ENCODE measurements at regions not wholly inside any gene's neighbourhood (a gene's known extent, or its start where the extent isn't known, plus 50 kb on each side); places are given as distances from the start of the nearest gene placed in this dataset.

DNA sequence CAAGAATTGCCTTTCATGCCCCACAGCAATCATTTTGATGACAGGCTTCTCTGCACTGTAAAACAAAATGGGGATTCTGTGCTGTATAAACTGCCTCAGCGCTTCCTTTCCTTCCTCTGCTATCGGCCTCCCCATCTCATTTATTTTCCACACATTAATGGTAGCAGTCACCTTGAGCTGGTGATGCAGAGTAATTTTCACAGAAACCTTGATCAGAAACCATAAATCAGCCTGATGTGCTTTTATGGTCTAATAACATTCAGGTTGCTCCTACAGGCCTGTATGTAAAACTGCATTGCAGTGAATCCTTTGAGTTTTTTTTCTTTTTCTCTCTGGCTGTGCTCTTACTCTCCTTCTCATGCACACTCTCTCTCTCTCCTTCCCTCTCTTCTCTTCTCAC is 578.4 kb upstream of the STXBP6 start:
- CTCF ChIA-PET = no interaction called here
- H3K9me3 ChIP-seq (replicated peaks; ENCODE audit: control insufficient read depth, insufficient read depth, low read length) = peaks cover 6% of the 10 kb centered on the region
- no peaks in the 10 kb centered on the region for H3K4me1 ChIP-seq (ENCODE audit: control insufficient read depth, extremely low read depth, insufficient read depth, low read length)
- DNase-seq (ENCODE audit: low read depth, low spot score) = no peak
- intact Hi-C loops (cut with micrococcal nuclease) = no loop called here
- no peaks in the 10 kb centered on the region for H3K27me3 ChIP-seq (ENCODE audit: control insufficient read depth in 2 of 2, insufficient read depth in 2 of 2, low read length in 2 of 2)
- H3K4me2 ChIP-seq (ENCODE audit: insufficient read depth, low read length) = no peak overlapping the region
- dilution Hi-C loops (cut with MboI; ENCODE audit: extremely low pct_ligation_motif_present, low sequenced_read_pairs) = no loop called here
- no peaks in the 10 kb centered on the region for H3K9me1 ChIP-seq (replicated peaks; ENCODE audit: control insufficient read depth, extremely low read depth, insufficient read depth, low read length)
- POLR2A ChIA-PET = no interaction called here
- no peak overlapping the region for H2AFZ ChIP-seq (ENCODE audit: low read depth, low read length)
- no peaks in the 10 kb centered on the region for H4K20me1 ChIP-seq (replicated peaks; ENCODE audit: control insufficient read depth, extremely low read depth, insufficient read depth, low read length)
- no peak overlapping the region for H3K4me3 ChIP-seq (replicated peaks in 1 of 3; ENCODE audit: insufficient read depth in 1 of 3, low read depth in 1 of 3, low read length in 3 of 3)
- no peak overlapping the region for H3K9ac ChIP-seq (replicated peaks; ENCODE audit: extremely low read depth, insufficient read depth, low read length)
- no peaks in the 10 kb centered on the region for H3K36me3 ChIP-seq (ENCODE audit: control insufficient read depth in 2 of 2, extremely low read depth in 1 of 2, insufficient read depth in 2 of 2, low read length in 2 of 2)
- no peaks in the 10 kb centered on the region for H3K79me2 ChIP-seq (ENCODE audit: control insufficient read depth, insufficient read depth, low read length)
- no TSS peak for BruUV-seq (replicated peaks)
- TF ChIP-seq POLR2A (IDR thresholded peaks at IDR 0.05; ENCODE audit: low read depth, low read length) (no peak), JUN (IDR thresholded peaks at IDR 0.05; ENCODE audit: borderline replicate concordance, insufficient read depth, insufficient read length, low read depth) (no peak)
- no peak overlapping the region for H3K27ac ChIP-seq (ENCODE audit: insufficient read depth, low read depth, low read length)
- no peak for FAIRE-seq

DNA sequence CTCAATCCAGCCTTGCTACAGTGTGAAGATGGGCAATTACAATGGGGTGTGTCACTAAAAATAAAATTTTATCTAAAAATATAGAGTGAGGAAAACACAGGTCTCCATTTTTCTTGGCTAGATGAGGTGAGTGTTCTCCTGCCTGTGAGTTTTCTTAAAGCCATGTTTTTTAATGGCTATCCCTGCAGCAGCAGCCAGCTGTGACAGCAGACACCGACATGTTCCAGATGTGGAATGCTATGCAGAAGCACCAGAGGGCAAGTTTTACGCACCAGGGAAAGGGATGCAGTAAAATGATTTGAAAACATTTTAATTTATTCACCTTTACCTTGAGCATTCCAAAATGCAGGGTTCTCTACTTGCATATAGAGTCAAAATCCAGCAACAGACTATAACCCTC is 577.0 kb upstream of the STXBP6 start:
- dilution Hi-C loops (cut with MboI; ENCODE audit: extremely low pct_ligation_motif_present, low sequenced_read_pairs) = no loop called here
- Histone ChIP-seq H3K9me3 (replicated peaks; ENCODE audit: control insufficient read depth, insufficient read depth, low read length) (peaks cover 4% of the 10 kb centered on the region), H3K27me3 (ENCODE audit: control insufficient read depth in 2 of 2, insufficient read depth in 2 of 2, low read length in 2 of 2) (no peaks in the 10 kb centered on the region), H2AFZ (ENCODE audit: low read depth, low read length) (no peak overlapping the region), H3K4me3 (replicated peaks in 1 of 3; ENCODE audit: insufficient read depth in 1 of 3, low read depth in 1 of 3, low read length in 3 of 3) (no peak overlapping the region), H3K4me1 (ENCODE audit: control insufficient read depth, extremely low read depth, insufficient read depth, low read length) (no peaks in the 10 kb centered on the region), H3K9ac (replicated peaks; ENCODE audit: extremely low read depth, insufficient read depth, low read length) (no peak overlapping the region), H3K27ac (ENCODE audit: insufficient read depth, low read depth, low read length) (no peak overlapping the region), H3K79me2 (ENCODE audit: control insufficient read depth, insufficient read depth, low read length) (no peaks in the 10 kb centered on the region), H3K9me1 (replicated peaks; ENCODE audit: control insufficient read depth, extremely low read depth, insufficient read depth, low read length) (no peaks in the 10 kb centered on the region), H3K4me2 (ENCODE audit: insufficient read depth, low read length) (no peak overlapping the region), H3K36me3 (ENCODE audit: control insufficient read depth in 2 of 2, extremely low read depth in 1 of 2, insufficient read depth in 2 of 2, low read length in 2 of 2) (no peaks in the 10 kb centered on the region), H4K20me1 (replicated peaks; ENCODE audit: control insufficient read depth, extremely low read depth, insufficient read depth, low read length) (no peaks in the 10 kb centered on the region)
- CTCF ChIA-PET = no interaction called here
- FAIRE-seq (no peak), DNase-seq (ENCODE audit: low read depth, low spot score) (no peak)
- TF ChIP-seq MYC (IDR thresholded peaks at IDR 0.05; ENCODE audit: low read depth, low read length) (no peak), POLR2AphosphoS5 (IDR thresholded peaks at IDR 0.05; ENCODE audit: insufficient read depth, low read depth, low read length) (no peak), POLR2A (IDR thresholded peaks at IDR 0.05; ENCODE audit: low read depth, low read length) (no peak), FOS (IDR thresholded peaks at IDR 0.05; ENCODE audit: borderline replicate concordance, insufficient read depth, low read length) (no peak), EZH2 (IDR thresholded peaks at IDR 0.05; ENCODE audit: borderline replicate concordance, low read depth, low read length, severe bottlenecking) (no peak)
- TF ChIP-seq, protein P1, sequence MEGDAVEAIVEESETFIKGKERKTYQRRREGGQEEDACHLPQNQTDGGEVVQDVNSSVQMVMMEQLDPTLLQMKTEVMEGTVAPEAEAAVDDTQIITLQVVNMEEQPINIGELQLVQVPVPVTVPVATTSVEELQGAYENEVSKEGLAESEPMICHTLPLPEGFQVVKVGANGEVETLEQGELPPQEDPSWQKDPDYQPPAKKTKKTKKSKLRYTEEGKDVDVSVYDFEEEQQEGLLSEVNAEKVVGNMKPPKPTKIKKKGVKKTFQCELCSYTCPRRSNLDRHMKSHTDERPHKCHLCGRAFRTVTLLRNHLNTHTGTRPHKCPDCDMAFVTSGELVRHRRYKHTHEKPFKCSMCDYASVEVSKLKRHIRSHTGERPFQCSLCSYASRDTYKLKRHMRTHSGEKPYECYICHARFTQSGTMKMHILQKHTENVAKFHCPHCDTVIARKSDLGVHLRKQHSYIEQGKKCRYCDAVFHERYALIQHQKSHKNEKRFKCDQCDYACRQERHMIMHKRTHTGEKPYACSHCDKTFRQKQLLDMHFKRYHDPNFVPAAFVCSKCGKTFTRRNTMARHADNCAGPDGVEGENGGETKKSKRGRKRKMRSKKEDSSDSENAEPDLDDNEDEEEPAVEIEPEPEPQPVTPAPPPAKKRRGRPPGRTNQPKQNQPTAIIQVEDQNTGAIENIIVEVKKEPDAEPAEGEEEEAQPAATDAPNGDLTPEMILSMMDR (IDR thresholded peaks at IDR 0.05; ENCODE audit: extremely low read depth in 1 of 2, insufficient read depth in 1 of 2, low read depth in 1 of 2, low read length in 2 of 2) = no peak
- intact Hi-C loops (cut with micrococcal nuclease) = no loop called here
- BruUV-seq (replicated peaks) = no TSS peak
- POLR2A ChIA-PET = no interaction called here
